ENCODE measurements at regions not wholly inside any gene's neighbourhood (a gene's known extent, or its start where the extent isn't known, plus 50 kb on each side); places are given as distances from the start of the nearest gene placed in this dataset.

GRCh38 chr2:59590798-59591197 lies 962.7 kb downstream of the BCL11A start:
- Histone ChIP-seq H3K4me3 (no peak overlapping the region), H3K9me3 (no peaks in the 10 kb centered on the region), H3K36me3 (no peaks in the 10 kb centered on the region), H3K4me1 (no peaks in the 10 kb centered on the region), H3K27ac (no peak overlapping the region), H3K27me3 (ENCODE audit: low read depth) (no peaks in the 10 kb centered on the region)
- intact Hi-C loops (cut with DNase I): no loop called here
- ATAC-seq (peak; percentile 59 to 69), DNase-seq (no peak)
- TF ChIP-seq, protein P1, sequence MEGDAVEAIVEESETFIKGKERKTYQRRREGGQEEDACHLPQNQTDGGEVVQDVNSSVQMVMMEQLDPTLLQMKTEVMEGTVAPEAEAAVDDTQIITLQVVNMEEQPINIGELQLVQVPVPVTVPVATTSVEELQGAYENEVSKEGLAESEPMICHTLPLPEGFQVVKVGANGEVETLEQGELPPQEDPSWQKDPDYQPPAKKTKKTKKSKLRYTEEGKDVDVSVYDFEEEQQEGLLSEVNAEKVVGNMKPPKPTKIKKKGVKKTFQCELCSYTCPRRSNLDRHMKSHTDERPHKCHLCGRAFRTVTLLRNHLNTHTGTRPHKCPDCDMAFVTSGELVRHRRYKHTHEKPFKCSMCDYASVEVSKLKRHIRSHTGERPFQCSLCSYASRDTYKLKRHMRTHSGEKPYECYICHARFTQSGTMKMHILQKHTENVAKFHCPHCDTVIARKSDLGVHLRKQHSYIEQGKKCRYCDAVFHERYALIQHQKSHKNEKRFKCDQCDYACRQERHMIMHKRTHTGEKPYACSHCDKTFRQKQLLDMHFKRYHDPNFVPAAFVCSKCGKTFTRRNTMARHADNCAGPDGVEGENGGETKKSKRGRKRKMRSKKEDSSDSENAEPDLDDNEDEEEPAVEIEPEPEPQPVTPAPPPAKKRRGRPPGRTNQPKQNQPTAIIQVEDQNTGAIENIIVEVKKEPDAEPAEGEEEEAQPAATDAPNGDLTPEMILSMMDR (IDR thresholded peaks at IDR 0.05): no peak

DNA sequence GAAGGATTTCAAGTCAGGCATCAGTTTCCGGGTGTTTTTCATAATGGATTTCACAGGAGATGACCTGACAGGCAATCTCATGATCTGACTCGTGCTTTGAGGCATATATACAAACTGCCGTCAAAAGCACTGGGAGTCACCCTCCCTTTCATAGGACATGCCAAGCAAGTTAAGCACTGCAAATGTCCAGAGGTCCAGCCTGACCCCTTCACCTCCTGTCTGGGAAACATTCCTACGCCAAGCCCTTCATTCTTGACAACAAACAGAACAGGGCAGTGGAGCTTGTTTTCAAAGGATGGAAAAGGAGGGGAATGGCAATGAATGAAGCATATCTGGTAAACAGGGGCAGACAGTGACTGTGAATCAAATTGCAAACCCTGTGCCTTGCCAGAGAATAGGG lies 963.6 kb downstream of the BCL11A start:
- ATAC-seq: peak; percentile 60 to 67
- intact Hi-C loops (cut with DNase I): no loop called here

GRCh38 chr2:59588286-59588685 lies 965.2 kb downstream of the BCL11A start:
- no peaks in the 10 kb centered on the region for H3K36me3 ChIP-seq
- no peak for ATAC-seq
- intact Hi-C loops (cut with DNase I): no loop called here
- no peaks in the 10 kb centered on the region for H3K27me3 ChIP-seq (ENCODE audit: low read depth)
- H3K9me3 ChIP-seq: no peaks in the 10 kb centered on the region
- TF ChIP-seq, protein P1 (IDR thresholded peaks at IDR 0.05): no peak
- no peak overlapping the region for H3K4me3 ChIP-seq
- no peaks in the 10 kb centered on the region for H3K4me1 ChIP-seq
- no peak overlapping the region for H3K27ac ChIP-seq
- DNase-seq: no peak

More for the DNA sequence above, 963.6 kb downstream of the BCL11A start:
- TF ChIP-seq, protein P1 (IDR thresholded peaks at IDR 0.05): no peak
- H3K27me3 ChIP-seq (ENCODE audit: low read depth): no peaks in the 10 kb centered on the region
- no peaks in the 10 kb centered on the region for H3K9me3 ChIP-seq
- no peaks in the 10 kb centered on the region for H3K36me3 ChIP-seq
- H3K27ac ChIP-seq: no peak overlapping the region
- no peaks in the 10 kb centered on the region for H3K4me1 ChIP-seq
- no peak overlapping the region for H3K4me3 ChIP-seq
- no peak for DNase-seq

GRCh38 chr2:59586176-59586575 lies 967.3 kb downstream of the BCL11A start:
- Histone ChIP-seq H3K27ac (no peak overlapping the region), H3K4me1 (no peaks in the 10 kb centered on the region), H3K27me3 (ENCODE audit: low read depth) (no peaks in the 10 kb centered on the region), H3K36me3 (no peaks in the 10 kb centered on the region), H3K4me3 (no peak overlapping the region), H3K9me3 (no peaks in the 10 kb centered on the region)
- TF ChIP-seq, protein P1 (IDR thresholded peaks at IDR 0.05): no peak
- ATAC-seq (no peak), DNase-seq (no peak)
- intact Hi-C loops (cut with DNase I): no loop called here

DNA sequence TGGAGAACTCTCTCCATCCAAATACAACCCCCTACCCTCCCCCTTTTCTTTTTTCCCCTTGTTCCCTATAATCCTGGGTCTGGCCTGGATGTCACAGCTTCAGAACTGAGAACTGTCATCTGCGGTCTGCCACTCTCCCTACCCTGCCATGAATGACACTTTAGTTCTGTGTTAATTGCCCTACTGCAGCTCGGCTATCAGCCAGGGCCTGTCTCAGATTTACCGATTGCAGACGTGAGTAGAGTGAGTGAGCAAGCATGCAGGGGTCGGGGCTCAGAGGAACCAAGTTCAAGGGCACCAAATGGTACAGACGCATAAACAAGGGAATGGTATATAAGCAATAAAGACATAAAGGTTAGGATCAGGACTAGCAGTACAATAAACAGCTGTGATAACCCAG lies 967.8 kb downstream of the BCL11A start:
- TF ChIP-seq, protein P1 (IDR thresholded peaks at IDR 0.05): no peak
- Histone ChIP-seq H3K4me1 (no peaks in the 10 kb centered on the region), H3K4me3 (no peak overlapping the region), H3K9me3 (no peaks in the 10 kb centered on the region), H3K27me3 (ENCODE audit: low read depth) (no peaks in the 10 kb centered on the region), H3K36me3 (no peaks in the 10 kb centered on the region), H3K27ac (no peak overlapping the region)
- no peak for DNase-seq
- ATAC-seq: no peak
- intact Hi-C loops (cut with DNase I): no loop called here

- TF ChIP-seq, protein P1 (IDR thresholded peaks at IDR 0.05): no peak
- Histone ChIP-seq H3K4me1 (no peaks in the 10 kb centered on the region), H3K27me3 (ENCODE audit: low read depth) (no peaks in the 10 kb centered on the region), H3K4me3 (no peak overlapping the region), H3K9me3 (no peaks in the 10 kb centered on the region), H3K27ac (no peak overlapping the region), H3K36me3 (no peaks in the 10 kb centered on the region)
- intact Hi-C loops (cut with DNase I): no loop called here
- ATAC-seq: no peak
- DNase-seq: no peak
Measured at GRCh38 chr2:59584958-59585357, 968.5 kb downstream of the BCL11A start.
